CD14-positive monocyte (primary cell): ENCODE measurements at regions not wholly inside any gene's neighbourhood (a gene's known extent, or its start where the extent isn't known, plus 50 kb on each side); places are given as distances from the start of the nearest gene placed in this dataset.

Experiments used
- DNase-seq, 3 donors: peaks; one replicate each; pipeline ENCODE4 v3.0.0-alpha.2; 2011 to 2022
- H2AFZ ChIP-seq: 2 replicates; pipeline ENCODE4 v1.6.0; 2012; ENCODE audit warnings: mild to moderate bottlenecking, low read depth, low read length, inconsistent platforms; ENCODE audit not compliant: insufficient read depth, poor library complexity, severe bottlenecking
- H3K27ac ChIP-seq, 2 donors: 1 replicate in 1 of 2; 2 replicates in 1 of 2; pipeline ENCODE4 v1.5.1; 2012 to 2013; ENCODE audit warnings: low read length in 2 of 2, control low read depth in 1 of 2, inconsistent platforms in 1 of 2, low read depth in 1 of 2, mild to moderate bottlenecking in 1 of 2
- H3K27me3 ChIP-seq, 2 donors: one replicate each; pipeline versions ENCODE4 v1.6.0 to v1.6.1; 2011 to 2013; ENCODE audit warnings: low read length in 2 of 2; ENCODE audit not compliant: control insufficient read depth in 2 of 2, insufficient read depth in 2 of 2
- H3K36me3 ChIP-seq, 2 donors: replicated peaks in 1 of 2; 1 replicate in 1 of 2; 2 replicates in 1 of 2; pipeline versions ENCODE4 v1.5.1 to v1.6.1; 2012 to 2013; ENCODE audit warnings: low read length in 2 of 2, control low read depth in 1 of 2, inconsistent platforms in 1 of 2, mild to moderate bottlenecking in 1 of 2; ENCODE audit not compliant: insufficient read depth in 2 of 2, control insufficient read depth in 1 of 2
- H3K4me1 ChIP-seq, 2 donors: 1 replicate in 1 of 2; 2 replicates in 1 of 2; pipeline versions ENCODE4 v1.5.1 to v1.6.1; 2012 to 2013; ENCODE audit warnings: low read length in 2 of 2, control low read depth in 1 of 2, inconsistent platforms in 1 of 2, mild to moderate bottlenecking in 1 of 2, moderate library complexity in 1 of 2; ENCODE audit not compliant: insufficient read depth in 2 of 2, control insufficient read depth in 1 of 2
- H3K4me2 ChIP-seq: replicated peaks from 2 replicates; pipeline ENCODE3; 2012; ENCODE audit warnings: low read length, moderate library complexity, mild to moderate bottlenecking; ENCODE audit not compliant: poor library complexity, severe bottlenecking; ENCODE audit errors: extremely low read depth
- H3K4me3 ChIP-seq, 3 experiments: fragments of 200-600 bp in 1 of 3; sonication (generic) in 1 of 3; replicated peaks in 1 of 3; 1 replicate in 2 of 3; 2 replicates in 1 of 3; pipeline ENCODE4 v1.5.1; 2011 to 2013; ENCODE audit warnings: low read length in 3 of 3, mild to moderate bottlenecking in 3 of 3, control low read depth in 2 of 3, low read depth in 2 of 3, inconsistent platforms in 1 of 3, moderate library complexity in 1 of 3
- H3K79me2 ChIP-seq: 2 replicates; pipeline ENCODE4 v1.6.0; 2012; ENCODE audit warnings: mild to moderate bottlenecking, control low read depth, inconsistent platforms, low read length, moderate library complexity; ENCODE audit not compliant: insufficient read depth
- H3K9ac ChIP-seq: 2 replicates; pipeline ENCODE4 v1.6.0; 2017; ENCODE audit warnings: low read length, mild to moderate bottlenecking; ENCODE audit not compliant: insufficient read depth, poor library complexity, severe bottlenecking
- H3K9me3 ChIP-seq, 2 donors: replicated peaks in 1 of 2; 1 replicate in 1 of 2; 2 replicates in 1 of 2; pipeline versions ENCODE4 v1.5.1 to v1.6.1; 2012 to 2013; ENCODE audit warnings: low read length in 2 of 2, control low read depth in 1 of 2; ENCODE audit not compliant: control insufficient read depth in 1 of 2, insufficient read depth in 1 of 2
- H4K20me1 ChIP-seq: 2 replicates; pipeline ENCODE4 v1.6.0; 2012; ENCODE audit warnings: mild to moderate bottlenecking, low read length, control low read depth, moderate library complexity; ENCODE audit not compliant: insufficient read depth
- H3K27ac Mint-ChIP-seq, 7 donors: one replicate each; pipeline ENCODE4 v1.8.0; 2020; ENCODE audit warnings: mild to moderate bottlenecking in 7 of 7, mixed read lengths in 7 of 7, moderate library complexity in 6 of 7, inconsistent platforms in 2 of 7
- H3K27me3 Mint-ChIP-seq, 3 donors: one replicate each; pipeline ENCODE4 v1.8.0; 2021 to 2022; ENCODE audit warnings: low read depth in 3 of 3, mild to moderate bottlenecking in 3 of 3, mixed read lengths in 3 of 3, moderate library complexity in 3 of 3, inconsistent platforms in 1 of 3
- H3K36me3 Mint-ChIP-seq, 2 donors: one replicate each; pipeline ENCODE4 v1.8.0; 2020; ENCODE audit warnings: mixed read lengths in 2 of 2, inconsistent platforms in 1 of 2, mild to moderate bottlenecking in 1 of 2
- H3K4me1 Mint-ChIP-seq: one replicate; pipeline ENCODE4 v1.8.0; 2020; ENCODE audit warnings: mild to moderate bottlenecking, mixed read lengths
- H3K4me3 Mint-ChIP-seq, 2 donors: one replicate each; pipeline ENCODE4 v1.8.0; 2020; ENCODE audit warnings: mild to moderate bottlenecking in 2 of 2, mixed read lengths in 2 of 2, moderate library complexity in 1 of 2
- H3K9me3 Mint-ChIP-seq, 7 donors: one replicate each; pipeline ENCODE4 v1.8.0; 2020 to 2022; ENCODE audit warnings: mixed read lengths in 7 of 7, mild to moderate bottlenecking in 6 of 7, moderate library complexity in 6 of 7, inconsistent platforms in 2 of 7
- WGBS: methylation state at CpG from one replicate; pipeline ENCODE4 v1.1.5; 2013; ENCODE audit warnings: missing lambda C conversion rate; ENCODE audit not compliant: insufficient coverage; 5-methylcytosine and 5-hydroxymethylcytosine counted together
- intact Hi-C, 2 donors: fragments of 100-400 bp; cut with micrococcal nuclease; formaldehyde crosslinking; loops; one replicate each; pipeline versions ENCODE4 v1.15.0 to v1.15.1; 2023
- TF ChIP-seq, protein P1 (sequence below): fragments of 200-600 bp; IDR thresholded peaks from one replicate; pipeline ENCODE4 v1.8.0; 2022; ENCODE audit warnings: antibody characterized with exemption, mild to moderate bottlenecking

DNA sequence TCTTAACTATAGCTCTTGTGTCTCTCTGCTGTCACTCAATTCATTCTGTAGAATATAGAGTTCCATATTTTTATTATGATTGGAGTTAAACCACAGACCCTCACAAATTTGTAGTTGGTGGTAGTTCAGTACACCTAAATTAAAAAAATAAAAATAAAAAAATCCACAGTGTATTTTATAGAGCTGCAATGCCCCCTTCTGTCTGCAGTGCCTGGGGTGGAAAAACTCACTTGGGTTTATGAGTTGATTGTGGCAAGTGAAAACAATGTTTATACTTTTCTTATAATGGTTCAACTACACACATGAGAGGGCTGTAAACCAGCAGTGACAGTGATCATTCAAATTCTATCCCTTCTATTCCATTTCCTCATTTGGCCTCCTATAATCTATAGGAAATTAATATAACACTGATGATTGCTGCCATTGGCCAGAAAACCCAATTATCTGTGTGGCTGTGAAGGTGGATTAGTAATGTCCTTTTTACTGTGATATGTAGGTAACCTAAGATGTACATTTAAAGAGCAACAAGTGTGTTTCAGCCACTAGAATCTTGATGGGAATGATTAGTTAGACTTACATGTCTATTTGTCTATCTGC, 166.9 kb upstream of the LRIG3 start:
- Histone ChIP-seq H3K9me3 (no peaks in the 10 kb centered on the region), H3K27ac (no peak overlapping the region), H3K4me2 (no peak overlapping the region), H2AFZ (no peak overlapping the region), H3K4me3 (no peak overlapping the region), H3K27me3 (no peaks in the 10 kb centered on the region), H3K9ac (no peak overlapping the region), H3K36me3 (no peaks in the 10 kb centered on the region), H4K20me1 (no peaks in the 10 kb centered on the region), H3K4me1 (no peaks in the 10 kb centered on the region), H3K79me2 (no peaks in the 10 kb centered on the region)
- Mint-ChIP-seq H3K27ac (no peak overlapping the region), H3K4me3 (no peak overlapping the region), H3K36me3 (no peaks in the 10 kb centered on the region), H3K9me3 (peaks cover 0 to 2% (median 0%) of the 10 kb centered on the region in 7 donors), H3K27me3 (peaks cover 2 to 7% (median 4%) of the 10 kb centered on the region in 3 donors), H3K4me1 (no peaks in the 10 kb centered on the region)
- TF ChIP-seq, protein P1, sequence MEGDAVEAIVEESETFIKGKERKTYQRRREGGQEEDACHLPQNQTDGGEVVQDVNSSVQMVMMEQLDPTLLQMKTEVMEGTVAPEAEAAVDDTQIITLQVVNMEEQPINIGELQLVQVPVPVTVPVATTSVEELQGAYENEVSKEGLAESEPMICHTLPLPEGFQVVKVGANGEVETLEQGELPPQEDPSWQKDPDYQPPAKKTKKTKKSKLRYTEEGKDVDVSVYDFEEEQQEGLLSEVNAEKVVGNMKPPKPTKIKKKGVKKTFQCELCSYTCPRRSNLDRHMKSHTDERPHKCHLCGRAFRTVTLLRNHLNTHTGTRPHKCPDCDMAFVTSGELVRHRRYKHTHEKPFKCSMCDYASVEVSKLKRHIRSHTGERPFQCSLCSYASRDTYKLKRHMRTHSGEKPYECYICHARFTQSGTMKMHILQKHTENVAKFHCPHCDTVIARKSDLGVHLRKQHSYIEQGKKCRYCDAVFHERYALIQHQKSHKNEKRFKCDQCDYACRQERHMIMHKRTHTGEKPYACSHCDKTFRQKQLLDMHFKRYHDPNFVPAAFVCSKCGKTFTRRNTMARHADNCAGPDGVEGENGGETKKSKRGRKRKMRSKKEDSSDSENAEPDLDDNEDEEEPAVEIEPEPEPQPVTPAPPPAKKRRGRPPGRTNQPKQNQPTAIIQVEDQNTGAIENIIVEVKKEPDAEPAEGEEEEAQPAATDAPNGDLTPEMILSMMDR = no peak
- intact Hi-C loops = no loop called here
- no peak for DNase-seq

DNA sequence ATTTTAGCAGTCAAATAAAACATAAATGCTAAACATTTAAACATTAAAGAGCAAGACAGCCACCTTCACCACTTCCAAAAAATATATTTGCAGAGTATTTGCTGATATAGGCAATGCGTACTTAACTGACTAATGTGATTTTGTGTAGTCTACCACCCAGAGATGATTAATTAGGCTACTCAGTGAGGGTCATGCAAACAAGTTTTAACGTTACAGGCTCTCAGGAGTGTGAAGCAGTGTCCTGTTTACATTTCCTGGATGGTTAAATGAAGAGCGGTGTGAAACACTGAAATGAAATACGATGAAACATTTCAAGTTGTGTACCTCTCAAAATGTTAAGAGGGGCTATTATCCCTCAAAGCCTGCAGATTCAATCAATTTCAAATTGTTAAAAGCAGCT, 165.8 kb upstream of the LRIG3 start:
- Mint-ChIP-seq H3K36me3 (no peaks in the 10 kb centered on the region), H3K4me3 (no peak overlapping the region), H3K9me3 (peaks cover 0 to 2% (median 0%) of the 10 kb centered on the region in 7 donors), H3K27me3 (peaks cover 4 to 7% (median 4%) of the 10 kb centered on the region in 3 donors), H3K27ac (no peak overlapping the region), H3K4me1 (no peaks in the 10 kb centered on the region)
- WGBS = no CpG with 5 or more reads among the region's 4 CpGs
- Histone ChIP-seq H3K79me2 (no peaks in the 10 kb centered on the region), H4K20me1 (no peaks in the 10 kb centered on the region), H3K9me3 (no peaks in the 10 kb centered on the region), H2AFZ (no peak overlapping the region), H3K4me1 (no peaks in the 10 kb centered on the region), H3K27me3 (no peaks in the 10 kb centered on the region), H3K4me2 (no peak overlapping the region), H3K9ac (no peak overlapping the region), H3K4me3 (no peak overlapping the region), H3K27ac (no peak overlapping the region), H3K36me3 (no peaks in the 10 kb centered on the region)
- TF ChIP-seq, protein P1 = no peak
- intact Hi-C loops = no loop called here
- DNase-seq = no peak
